WERI-Rb-1 (cell line): ENCODE measurements at regions not wholly inside any gene's neighbourhood (a gene's known extent, or its start where the extent isn't known, plus 50 kb on each side); places are given as distances from the start of the nearest gene placed in this dataset.

Source experiments
- DNase-seq: peaks from one replicate; pipeline ENCODE4 v3.0.0-alpha.2; 2020
- H3K27ac ChIP-seq: fragments of 250-450 bp; sonication (Bioruptor Pico); 2 replicates; pipeline ENCODE4 v1.5.1; 2020; ENCODE audit warnings: mild to moderate bottlenecking, moderate library complexity
- H3K27me3 ChIP-seq: fragments of 250-450 bp; sonication (Bioruptor Pico); 2 replicates; pipeline ENCODE4 v1.5.1; 2021; ENCODE audit warnings: mild to moderate bottlenecking, low read depth, moderate library complexity; ENCODE audit not compliant: insufficient read depth, severe bottlenecking
- H3K36me3 ChIP-seq: fragments of 250-450 bp; sonication (Bioruptor Pico); 2 replicates; pipeline ENCODE4 v1.5.1; 2020; ENCODE audit warnings: mild to moderate bottlenecking, moderate library complexity
- H3K4me3 ChIP-seq: 2 replicates; pipeline ENCODE4 v1.5.1; 2011; ENCODE audit warnings: low read depth, mild to moderate bottlenecking, control low read depth, low read length
- H3K9me3 ChIP-seq: fragments of 250-450 bp; sonication (Bioruptor Pico); 2 replicates; pipeline ENCODE4 v1.5.1; 2021; ENCODE audit warnings: mild to moderate bottlenecking, moderate library complexity; ENCODE audit not compliant: severe bottlenecking
- TF ChIP-seq, protein P1 (sequence below): IDR thresholded peaks from 2 replicates; pipeline ENCODE4 v1.5.1; 2011; ENCODE audit warnings: low read depth, mild to moderate bottlenecking, control low read depth, inconsistent platforms, low read length

- Histone ChIP-seq H3K27ac (no peak overlapping the region), H3K27me3 (no peaks in the 10 kb centered on the region), H3K9me3 (no peaks in the 10 kb centered on the region), H3K36me3 (no peaks in the 10 kb centered on the region), H3K4me3 (no peak overlapping the region)
- DNase-seq = no peak
- TF ChIP-seq, protein P1, sequence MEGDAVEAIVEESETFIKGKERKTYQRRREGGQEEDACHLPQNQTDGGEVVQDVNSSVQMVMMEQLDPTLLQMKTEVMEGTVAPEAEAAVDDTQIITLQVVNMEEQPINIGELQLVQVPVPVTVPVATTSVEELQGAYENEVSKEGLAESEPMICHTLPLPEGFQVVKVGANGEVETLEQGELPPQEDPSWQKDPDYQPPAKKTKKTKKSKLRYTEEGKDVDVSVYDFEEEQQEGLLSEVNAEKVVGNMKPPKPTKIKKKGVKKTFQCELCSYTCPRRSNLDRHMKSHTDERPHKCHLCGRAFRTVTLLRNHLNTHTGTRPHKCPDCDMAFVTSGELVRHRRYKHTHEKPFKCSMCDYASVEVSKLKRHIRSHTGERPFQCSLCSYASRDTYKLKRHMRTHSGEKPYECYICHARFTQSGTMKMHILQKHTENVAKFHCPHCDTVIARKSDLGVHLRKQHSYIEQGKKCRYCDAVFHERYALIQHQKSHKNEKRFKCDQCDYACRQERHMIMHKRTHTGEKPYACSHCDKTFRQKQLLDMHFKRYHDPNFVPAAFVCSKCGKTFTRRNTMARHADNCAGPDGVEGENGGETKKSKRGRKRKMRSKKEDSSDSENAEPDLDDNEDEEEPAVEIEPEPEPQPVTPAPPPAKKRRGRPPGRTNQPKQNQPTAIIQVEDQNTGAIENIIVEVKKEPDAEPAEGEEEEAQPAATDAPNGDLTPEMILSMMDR = no peak
These were observed 536.3 kb upstream of the ZNF717 start for GRCh38 chr3:76321614-76322013.

- no peak for DNase-seq
- H3K27ac ChIP-seq = no peak overlapping the region
- no peaks in the 10 kb centered on the region for H3K9me3 ChIP-seq
- TF ChIP-seq, protein P1 = no peak
- no peaks in the 10 kb centered on the region for H3K27me3 ChIP-seq
- H3K4me3 ChIP-seq = no peak overlapping the region
- H3K36me3 ChIP-seq = no peaks in the 10 kb centered on the region
These were observed 538.8 kb upstream of the ZNF717 start for GRCh38 chr3:76324101-76324500.

- no peaks in the 10 kb centered on the region for H3K36me3 ChIP-seq
- H3K4me3 ChIP-seq = no peak overlapping the region
- DNase-seq = peak; percentile 11
- no peak overlapping the region for H3K27ac ChIP-seq
- no peaks in the 10 kb centered on the region for H3K27me3 ChIP-seq
- TF ChIP-seq, protein P1 = no peak
- no peaks in the 10 kb centered on the region for H3K9me3 ChIP-seq
These were observed 560.5 kb upstream of the ZNF717 start for GRCh38 chr3:76345878-76346277.

GRCh38 chr3:76346690-76347089 lies 561.3 kb upstream of the ZNF717 start:
- Histone ChIP-seq H3K4me3 (no peak overlapping the region), H3K27ac (no peak overlapping the region), H3K36me3 (no peaks in the 10 kb centered on the region), H3K9me3 (no peaks in the 10 kb centered on the region), H3K27me3 (no peaks in the 10 kb centered on the region)
- TF ChIP-seq, protein P1 = no peak
- DNase-seq = no peak

GRCh38 chr3:76349715-76350480 lies 564.5 kb upstream of the ZNF717 start:
- no peaks in the 10 kb centered on the region for H3K27me3 ChIP-seq
- no peaks in the 10 kb centered on the region for H3K36me3 ChIP-seq
- no peak for DNase-seq
- H3K9me3 ChIP-seq = no peaks in the 10 kb centered on the region
- H3K4me3 ChIP-seq = no peak overlapping the region
- no peak overlapping the region for H3K27ac ChIP-seq
- TF ChIP-seq, protein P1 = no peak

- Histone ChIP-seq H3K27ac (no peak overlapping the region), H3K4me3 (no peak overlapping the region), H3K36me3 (no peaks in the 10 kb centered on the region), H3K27me3 (no peaks in the 10 kb centered on the region), H3K9me3 (no peaks in the 10 kb centered on the region)
- no peak for DNase-seq
- TF ChIP-seq, protein P1 = no peak
These were observed 566.7 kb upstream of the ZNF717 start for GRCh38 chr3:76352051-76352450.
